DOHH2 (cell line): ENCODE measurements at regions not wholly inside any gene's neighbourhood (a gene's known extent, or its start where the extent isn't known, plus 50 kb on each side); places are given as distances from the start of the nearest gene placed in this dataset.

Experiments used
- H3F3A ChIP-seq: fragments of 200-600 bp; sonication (generic), shearing (Covaris generic); 2 replicates; pipeline ENCODE4 v1.6.0; 2016; ENCODE audit warnings: antibody characterized with exemption, mild to moderate bottlenecking; ENCODE audit not compliant: control insufficient read depth, insufficient read depth
- H3K27ac ChIP-seq: fragments of 200-600 bp; sonication (generic); 2 replicates; pipeline ENCODE4 v1.5.1; 2014; ENCODE audit warnings: low read depth, mild to moderate bottlenecking, low read length, moderate library complexity
- H3K27me3 ChIP-seq: fragments of 200-600 bp; sonication (generic); 2 replicates; pipeline ENCODE4 v1.6.1; 2014; ENCODE audit warnings: mild to moderate bottlenecking, low read length, mixed read lengths; ENCODE audit not compliant: control insufficient read depth
- H3K36me3 ChIP-seq: fragments of 200-600 bp; sonication (generic); 2 replicates; pipeline ENCODE4 v1.6.1; 2014; ENCODE audit warnings: mild to moderate bottlenecking, low read length, moderate library complexity, mixed read lengths; ENCODE audit not compliant: control insufficient read depth
- H3K4me1 ChIP-seq: fragments of 200-600 bp; sonication (generic); 2 replicates; pipeline ENCODE4 v1.6.1; 2014; ENCODE audit warnings: mild to moderate bottlenecking, low read length, mixed read lengths; ENCODE audit not compliant: control insufficient read depth
- H3K4me2 ChIP-seq: fragments of 200-600 bp; sonication (generic); 2 replicates; pipeline ENCODE4 v1.6.0; 2014; ENCODE audit warnings: mild to moderate bottlenecking, low read length, moderate library complexity
- H3K4me3 ChIP-seq: fragments of 200-600 bp; sonication (generic); 2 replicates; pipeline ENCODE4 v1.5.1; 2014; ENCODE audit warnings: mild to moderate bottlenecking, low read length, mixed read lengths
- H3K79me2 ChIP-seq: fragments of 200-600 bp; sonication (generic); 2 replicates; pipeline ENCODE4 v1.6.1; 2014; ENCODE audit warnings: mild to moderate bottlenecking, low read length, mixed read lengths; ENCODE audit not compliant: control insufficient read depth
- H3K9me2 ChIP-seq: fragments of 200-600 bp; sonication (generic); replicated peaks from 2 replicates; pipeline ENCODE4 v1.6.1; 2014; ENCODE audit warnings: mild to moderate bottlenecking, low read length, mixed read lengths; ENCODE audit not compliant: control insufficient read depth
- H3K9me3 ChIP-seq: fragments of 200-600 bp; sonication (generic); 2 replicates; pipeline ENCODE4 v1.6.1; 2014; ENCODE audit warnings: antibody characterized with exemption, low read length, mixed read lengths; ENCODE audit not compliant: control insufficient read depth, insufficient read depth
- H4K20me1 ChIP-seq: fragments of 200-600 bp; sonication (generic); 2 replicates; pipeline ENCODE4 v1.6.0; 2014; ENCODE audit warnings: low read depth, mild to moderate bottlenecking, antibody characterized with exemption, low read length, moderate library complexity; ENCODE audit not compliant: control insufficient read depth, insufficient read depth
- CTCF ChIP-seq: fragments of 200-600 bp; sonication (generic); IDR thresholded peaks from one replicate; pipeline ENCODE4 v1.5.1; 2014; ENCODE audit warnings: antibody characterized with exemption, mild to moderate bottlenecking, low read depth, low read length; ENCODE audit not compliant: poor library complexity, severe bottlenecking
- EZH2phosphoT487 ChIP-seq: fragments of 200-600 bp; sonication (generic); IDR thresholded peaks from 2 replicates; pipeline ENCODE4 v1.6.1; 2017; ENCODE audit warnings: borderline replicate concordance, mild to moderate bottlenecking, antibody characterized with exemption, low read length, moderate library complexity, mixed read lengths

GRCh38 chr10:83357004-83357403 is 782.3 kb upstream of the GHITM start:
- H3K9me3 ChIP-seq = no peaks in the 10 kb centered on the region
- H3K4me1 ChIP-seq = no peaks in the 10 kb centered on the region
- no peak overlapping the region for H3K27ac ChIP-seq
- H3K79me2 ChIP-seq = no peaks in the 10 kb centered on the region
- no peaks in the 10 kb centered on the region for H4K20me1 ChIP-seq
- no peaks in the 10 kb centered on the region for H3F3A ChIP-seq
- H3K36me3 ChIP-seq = no peaks in the 10 kb centered on the region
- H3K4me3 ChIP-seq = no peak overlapping the region
- no peaks in the 10 kb centered on the region for H3K27me3 ChIP-seq
- no peaks in the 10 kb centered on the region for H3K9me2 ChIP-seq
- no peak overlapping the region for H3K4me2 ChIP-seq
- TF ChIP-seq CTCF (no peak), EZH2phosphoT487 (no peak)

GRCh38 chr10:83357627-83358026 is 781.7 kb upstream of the GHITM start:
- no peaks in the 10 kb centered on the region for H3K79me2 ChIP-seq

GRCh38 chr10:83367036-83367435 is 772.3 kb upstream of the GHITM start:
- H3K36me3 ChIP-seq = no peaks in the 10 kb centered on the region
- no peak for TF ChIP-seq EZH2phosphoT487
- TF ChIP-seq CTCF = no peak
- no peaks in the 10 kb centered on the region for H3K4me1 ChIP-seq
- no peak overlapping the region for H3K27ac ChIP-seq
- no peaks in the 10 kb centered on the region for H3K9me3 ChIP-seq
- H3K9me2 ChIP-seq = no peaks in the 10 kb centered on the region
- H4K20me1 ChIP-seq = no peaks in the 10 kb centered on the region
- no peaks in the 10 kb centered on the region for H3K79me2 ChIP-seq
- no peaks in the 10 kb centered on the region for H3F3A ChIP-seq
- H3K27me3 ChIP-seq = no peaks in the 10 kb centered on the region
- no peak overlapping the region for H3K4me3 ChIP-seq
- no peak overlapping the region for H3K4me2 ChIP-seq

More at GRCh38 chr10:83357627-83358026, 781.7 kb upstream of the GHITM start:
- Histone ChIP-seq H4K20me1 (no peaks in the 10 kb centered on the region), H3K9me3 (no peaks in the 10 kb centered on the region), H3K36me3 (no peaks in the 10 kb centered on the region), H3K4me3 (no peak overlapping the region), H3K4me2 (no peak overlapping the region), H3K27ac (no peak overlapping the region), H3F3A (no peaks in the 10 kb centered on the region), H3K9me2 (no peaks in the 10 kb centered on the region), H3K27me3 (no peaks in the 10 kb centered on the region), H3K4me1 (no peaks in the 10 kb centered on the region)
- TF ChIP-seq CTCF = no peak
- TF ChIP-seq EZH2phosphoT487 = no peak
